D721Med (cell line): ENCODE measurements at regions not wholly inside any gene's neighbourhood (a gene's known extent, or its start where the extent isn't known, plus 50 kb on each side); places are given as distances from the start of the nearest gene placed in this dataset.
"Not testable (repeated sequence)": the region's sequence is repeated elsewhere in the genome, so short reads cannot be mapped to it uniquely, and the experiment has no call there.

Experiments
- DNase-seq: peaks from one replicate; pipeline ENCODE4 v3.0.0; 2011; ENCODE audit warnings: low spot score; ENCODE audit not compliant: insufficient read length
- FAIRE-seq: peaks from 2 replicates; lab custom pipeline; 2011; peaks lifted over from hg19 to GRCh38; lab: Jason Lieb, UNC
- CTCF ChIP-seq: IDR thresholded peaks from 2 replicates; pipeline ENCODE4 v1.5.1; 2012; ENCODE audit warnings: mild to moderate bottlenecking, control low read depth; ENCODE audit not compliant: insufficient read depth; ENCODE audit errors: missing control alignments

- TF ChIP-seq CTCF: no peak
- FAIRE-seq (no peak), DNase-seq (no peak)
These were observed 221.9 kb downstream of the GIPC2 start for GRCh38 chr1:78267513-78268218.

GRCh38 chr1:78269591-78269990 is 221.2 kb upstream of the PTGFR start:
- no peak for DNase-seq
- TF ChIP-seq CTCF: no peak
- no peak for FAIRE-seq

DNA sequence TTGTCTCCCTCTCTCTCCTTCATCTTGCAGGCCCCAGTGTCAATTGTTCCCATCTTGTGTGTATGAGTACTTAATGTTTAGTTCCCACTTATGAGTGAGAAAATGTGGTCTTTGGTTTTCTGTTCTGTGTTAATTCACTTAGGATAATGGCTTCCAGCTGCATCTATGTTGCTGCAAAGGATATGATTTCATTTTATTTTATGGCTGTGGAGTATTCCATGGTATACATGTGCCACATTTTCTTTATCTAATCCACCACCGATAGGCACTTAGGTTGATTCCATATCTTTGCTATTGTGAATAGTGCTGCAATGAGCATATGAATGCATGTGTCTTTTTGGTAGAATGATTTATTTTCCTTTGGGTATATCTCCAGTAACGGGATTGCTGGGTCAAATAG is 219.4 kb upstream of the PTGFR start:
- FAIRE-seq, DNase-seq: not testable (repeated sequence)

DNA sequence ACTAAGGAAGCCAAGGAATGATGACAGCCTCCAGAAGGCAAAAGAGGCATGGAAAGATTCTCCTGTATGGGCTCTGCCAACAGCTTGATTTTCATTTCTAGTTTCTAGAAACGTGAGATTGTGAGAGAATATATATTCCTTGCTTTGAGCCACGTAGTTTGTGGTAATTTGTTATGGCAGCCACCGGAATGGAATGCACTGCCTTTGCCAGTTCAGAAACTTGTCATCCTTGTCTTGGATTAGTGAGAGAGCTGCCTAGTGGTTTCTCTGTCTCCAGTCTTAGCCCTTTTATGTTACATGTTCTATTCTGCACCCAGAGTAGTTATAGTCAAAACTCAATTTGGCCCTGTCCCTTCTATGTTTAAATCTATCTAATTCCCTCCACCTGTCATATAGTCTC is 216.0 kb upstream of the PTGFR start:
- no peak for FAIRE-seq
- TF ChIP-seq CTCF: no peak
- DNase-seq: no peak

GRCh38 chr1:78275456-78275855 is 215.3 kb upstream of the PTGFR start:
- FAIRE-seq: no peak
- DNase-seq: no peak
- TF ChIP-seq CTCF: no peak

GRCh38 chr1:78275906-78276685 is 214.7 kb upstream of the PTGFR start:
- FAIRE-seq (no peak), DNase-seq (no peak)
- TF ChIP-seq CTCF: peak; percentile 26

GRCh38 chr1:78277253-78277652 is 213.5 kb upstream of the PTGFR start:
- FAIRE-seq (no peak), DNase-seq (no peak)
- no peak for TF ChIP-seq CTCF
